ENCODE measurements at regions not wholly inside any gene's neighbourhood (a gene's known extent, or its start where the extent isn't known, plus 50 kb on each side); places are given as distances from the start of the nearest gene placed in this dataset.

DNA sequence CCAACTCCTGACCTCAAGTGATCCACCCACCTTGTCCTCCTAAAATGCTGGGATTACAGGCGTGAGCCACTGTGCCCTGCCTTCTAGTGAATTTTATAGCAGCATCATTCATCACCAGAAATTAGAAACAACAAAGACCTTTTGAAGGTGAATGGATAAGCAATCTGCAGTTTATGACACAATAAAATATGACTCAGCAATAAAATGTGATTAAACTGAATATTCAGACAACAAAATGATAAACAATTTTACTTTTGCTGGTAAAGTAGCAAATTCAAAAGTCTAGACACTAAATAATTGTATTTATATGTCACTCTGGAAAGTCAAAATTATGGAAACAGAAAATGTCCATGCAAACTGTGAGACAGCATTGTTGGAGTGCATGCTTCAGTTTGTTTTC lies 656.6 kb downstream of the CBLN2 start:
- TF ChIP-seq, protein P1, sequence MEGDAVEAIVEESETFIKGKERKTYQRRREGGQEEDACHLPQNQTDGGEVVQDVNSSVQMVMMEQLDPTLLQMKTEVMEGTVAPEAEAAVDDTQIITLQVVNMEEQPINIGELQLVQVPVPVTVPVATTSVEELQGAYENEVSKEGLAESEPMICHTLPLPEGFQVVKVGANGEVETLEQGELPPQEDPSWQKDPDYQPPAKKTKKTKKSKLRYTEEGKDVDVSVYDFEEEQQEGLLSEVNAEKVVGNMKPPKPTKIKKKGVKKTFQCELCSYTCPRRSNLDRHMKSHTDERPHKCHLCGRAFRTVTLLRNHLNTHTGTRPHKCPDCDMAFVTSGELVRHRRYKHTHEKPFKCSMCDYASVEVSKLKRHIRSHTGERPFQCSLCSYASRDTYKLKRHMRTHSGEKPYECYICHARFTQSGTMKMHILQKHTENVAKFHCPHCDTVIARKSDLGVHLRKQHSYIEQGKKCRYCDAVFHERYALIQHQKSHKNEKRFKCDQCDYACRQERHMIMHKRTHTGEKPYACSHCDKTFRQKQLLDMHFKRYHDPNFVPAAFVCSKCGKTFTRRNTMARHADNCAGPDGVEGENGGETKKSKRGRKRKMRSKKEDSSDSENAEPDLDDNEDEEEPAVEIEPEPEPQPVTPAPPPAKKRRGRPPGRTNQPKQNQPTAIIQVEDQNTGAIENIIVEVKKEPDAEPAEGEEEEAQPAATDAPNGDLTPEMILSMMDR (conservative IDR thresholded peaks at IDR 0.05; ENCODE audit: low read depth) = no peak
- no peak overlapping the region for H3K27ac ChIP-seq
- POLR2A ChIA-PET (ENCODE audit: low non-redundant PET) = no interaction called here
- no peak for DNase-seq (ENCODE audit: low spot score)
- CTCF ChIA-PET = interaction anchor here (0.6 kb wide), 1 partner anchor 589 kb away, joined by 3 read pairs; no protein-coding TSS in a partner anchor

DNA sequence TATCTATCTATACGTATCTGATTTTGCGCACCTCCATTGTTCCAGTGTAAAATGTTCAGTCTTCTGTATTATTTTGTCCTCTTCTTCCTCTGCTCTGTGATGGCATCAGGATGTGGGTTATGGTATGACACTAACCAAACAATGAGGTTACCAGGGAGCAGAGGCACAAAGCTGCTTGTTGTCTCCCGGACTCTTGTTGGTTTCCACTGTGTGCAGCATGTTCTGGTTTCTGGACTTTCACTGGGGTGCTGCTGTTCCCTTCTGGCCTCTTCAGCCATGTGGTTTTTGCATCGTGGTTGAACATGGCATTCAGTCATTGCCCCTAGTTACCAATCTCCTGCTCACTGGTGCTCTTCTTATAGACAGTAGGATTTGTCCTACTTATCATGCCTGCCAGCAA lies 665.9 kb downstream of the CBLN2 start:
- ChIA-PET POLR2A (ENCODE audit: low non-redundant PET) (no interaction called here), CTCF (no interaction called here)
- TF ChIP-seq, protein P1 (conservative IDR thresholded peaks at IDR 0.05; ENCODE audit: low read depth) = no peak

DNA sequence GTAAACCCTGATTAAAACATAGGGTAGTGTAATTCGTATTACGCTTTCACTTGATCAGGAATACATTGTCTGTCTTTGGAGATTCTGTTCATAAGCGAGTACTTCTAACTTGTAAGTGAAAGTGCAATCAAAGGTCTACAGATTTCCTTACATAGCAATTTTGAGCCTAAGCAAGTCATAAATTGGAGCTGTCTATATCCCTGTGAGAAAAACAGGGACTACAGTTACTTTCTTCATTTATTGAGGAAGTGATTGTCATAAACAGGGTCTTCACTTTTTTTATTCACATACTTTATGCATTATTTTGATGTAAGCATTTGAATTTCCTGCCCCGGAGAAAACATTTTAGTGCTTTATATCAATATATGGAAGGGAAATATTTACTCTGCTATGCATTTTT lies 670.4 kb downstream of the CBLN2 start:
- TF ChIP-seq, protein P1 (conservative IDR thresholded peaks at IDR 0.05; ENCODE audit: low read depth) = no peak
- ChIA-PET POLR2A (ENCODE audit: low non-redundant PET) (no interaction called here), CTCF (no interaction called here)
- no peak for DNase-seq (ENCODE audit: low spot score)
- H3K27ac ChIP-seq = no peak overlapping the region

More for the DNA sequence above, 665.9 kb downstream of the CBLN2 start:
- DNase-seq (ENCODE audit: low spot score) = no peak
- no peak overlapping the region for H3K27ac ChIP-seq

DNA sequence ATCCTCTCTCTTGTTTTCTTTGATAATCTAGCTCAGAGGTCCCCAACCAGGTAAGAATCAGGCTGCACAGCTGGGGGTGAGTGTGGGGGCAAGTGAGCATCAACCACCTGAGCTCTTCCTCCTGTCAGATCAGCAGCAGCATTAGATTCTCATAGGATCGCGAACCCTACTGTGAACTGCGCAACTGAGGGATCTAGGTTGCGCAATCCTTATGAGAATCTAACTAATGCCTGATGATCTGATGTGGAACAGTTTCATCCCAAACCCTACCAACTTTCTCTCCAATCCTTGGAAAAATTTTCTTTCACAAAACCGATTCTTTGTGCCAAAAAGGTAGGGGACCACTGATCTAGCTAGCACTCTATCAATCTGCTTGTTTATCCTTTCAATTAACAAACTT lies 678.3 kb downstream of the CBLN2 start:
- H3K27ac ChIP-seq = no peak overlapping the region
- no peak for DNase-seq (ENCODE audit: low spot score)
- ChIA-PET POLR2A (ENCODE audit: low non-redundant PET) (no interaction called here), CTCF (no interaction called here)
- TF ChIP-seq, protein P1 (conservative IDR thresholded peaks at IDR 0.05; ENCODE audit: low read depth) = no peak

DNA sequence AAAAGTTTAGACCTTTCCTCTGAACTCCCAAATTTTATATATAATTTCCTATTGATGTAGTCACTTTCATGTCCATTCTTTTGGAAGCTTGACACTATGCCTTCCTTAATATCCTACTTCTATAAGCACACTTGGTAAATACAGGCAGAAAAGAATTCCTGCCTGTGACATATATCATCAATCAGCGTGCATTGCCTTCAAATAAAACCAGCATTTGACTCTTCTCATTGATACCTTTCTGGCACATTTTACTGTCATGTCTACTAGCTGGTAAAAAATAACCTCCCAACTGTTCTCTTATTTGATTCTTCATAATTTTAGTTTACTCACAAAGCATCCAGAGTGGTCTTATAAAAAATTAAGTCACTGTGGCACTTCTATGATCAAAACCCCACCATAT lies 693.5 kb downstream of the CBLN2 start:
- no peak for DNase-seq (ENCODE audit: low spot score)
- no peak overlapping the region for H3K27ac ChIP-seq
- CTCF ChIA-PET = no interaction called here
- POLR2A ChIA-PET (ENCODE audit: low non-redundant PET) = no interaction called here
- TF ChIP-seq, protein P1 (conservative IDR thresholded peaks at IDR 0.05; ENCODE audit: low read depth) = no peak

DNA sequence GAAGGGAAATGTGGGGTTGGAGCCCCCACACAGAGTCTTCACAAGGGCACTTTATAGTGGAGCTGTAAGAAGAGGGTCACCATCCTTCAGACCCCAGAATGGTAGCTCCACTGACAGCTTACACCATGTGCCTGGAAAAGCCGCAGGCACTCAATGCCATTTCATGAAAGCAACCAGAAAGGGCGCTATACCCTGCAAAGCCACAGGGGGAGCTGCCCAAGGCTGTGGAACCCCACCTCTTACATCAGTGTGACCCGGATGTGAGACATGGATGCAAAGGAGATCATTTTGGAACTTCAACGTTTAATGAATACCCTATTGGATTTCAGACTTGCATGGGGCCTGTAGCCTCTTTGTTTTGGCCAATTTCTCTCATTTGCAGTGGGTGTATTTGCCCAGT lies 694.7 kb downstream of the CBLN2 start:
- CTCF ChIA-PET = no interaction called here
- DNase-seq (ENCODE audit: low spot score) = no peak
- no peak overlapping the region for H3K27ac ChIP-seq
- POLR2A ChIA-PET (ENCODE audit: low non-redundant PET) = no interaction called here
- TF ChIP-seq, protein P1 (conservative IDR thresholded peaks at IDR 0.05; ENCODE audit: low read depth) = no peak

DNA sequence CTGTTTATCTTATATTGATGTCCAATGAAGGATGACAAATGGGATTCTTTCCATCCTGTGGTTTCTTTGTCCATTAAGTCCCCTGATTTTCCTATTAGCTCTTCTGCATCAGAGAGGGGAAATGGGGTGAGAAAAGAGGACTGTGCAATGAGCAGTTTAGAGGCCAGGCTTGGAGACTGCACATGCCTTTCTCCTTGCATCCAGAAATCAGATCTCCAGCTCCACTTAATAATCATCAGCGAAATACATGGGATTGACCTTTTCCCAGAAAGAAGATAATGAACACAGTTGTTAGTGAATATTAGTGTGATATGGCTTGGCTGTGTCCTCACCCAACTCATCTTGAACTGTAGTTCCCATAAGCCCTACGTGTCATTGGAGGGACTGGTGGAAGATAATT lies 697.4 kb downstream of the CBLN2 start:
- CTCF ChIA-PET = no interaction called here
- no peak for DNase-seq (ENCODE audit: low spot score)
- POLR2A ChIA-PET (ENCODE audit: low non-redundant PET) = no interaction called here
- H3K27ac ChIP-seq = no peak overlapping the region
- TF ChIP-seq, protein P1 (conservative IDR thresholded peaks at IDR 0.05; ENCODE audit: low read depth) = no peak
